Spleen (tissue), 11 donors: ENCODE measurements at regions not wholly inside any gene's neighbourhood (a gene's known extent, or its start where the extent isn't known, plus 50 kb on each side); places are given as distances from the start of the nearest gene placed in this dataset.

Experiments
- DNase-seq: peaks from one replicate; pipeline ENCODE4 v3.0.0-alpha.2; 2020
- H3K27ac ChIP-seq, 8 donors: fragments of 200-600 bp; sonication (generic) in 7 of 8; 1 replicate in 4 of 8; 2 replicates in 4 of 8; pipeline versions ENCODE4 v1.5.0 to v1.8.0; 2016 to 2021; ENCODE audit warnings: inconsistent platforms in 4 of 8, mild to moderate bottlenecking in 4 of 8, moderate library complexity in 1 of 8
- H3K27me3 ChIP-seq, 7 donors: fragments of 200-600 bp; sonication (generic) in 6 of 7; replicated peaks in 1 of 7; 1 replicate in 4 of 7; 2 replicates in 3 of 7; pipeline versions ENCODE4 v1.5.0 to v1.8.0; 2016 to 2021; ENCODE audit warnings: inconsistent platforms in 3 of 7, mild to moderate bottlenecking in 1 of 7
- H3K36me3 ChIP-seq, 6 donors: fragments of 200-600 bp; sonication (generic) in 5 of 6; 1 replicate in 4 of 6; 2 replicates in 2 of 6; pipeline versions ENCODE4 v1.5.0 to v1.8.0; 2016 to 2021; ENCODE audit warnings: inconsistent platforms in 2 of 6
- H3K4me1 ChIP-seq, 6 donors: fragments of 200-600 bp; sonication (generic) in 5 of 6; 1 replicate in 3 of 6; 2 replicates in 3 of 6; pipeline versions ENCODE4 v1.5.0 to v1.8.0; 2016 to 2021; ENCODE audit warnings: inconsistent platforms in 3 of 6
- H3K4me3 ChIP-seq, 8 donors: fragments of 200-600 bp; sonication (generic) in 7 of 8; 1 replicate in 4 of 8; 2 replicates in 4 of 8; pipeline versions ENCODE4 v1.5.0 to v1.8.0; 2016 to 2021; ENCODE audit warnings: inconsistent platforms in 4 of 8, mild to moderate bottlenecking in 4 of 8, moderate library complexity in 2 of 8
- H3K9me3 ChIP-seq, 8 donors: fragments of 200-600 bp; sonication (generic) in 7 of 8; 1 replicate in 4 of 8; 2 replicates in 4 of 8; pipeline versions ENCODE4 v1.5.0 to v1.8.0; 2016 to 2021; ENCODE audit warnings: inconsistent platforms in 4 of 8
- CTCF ChIP-seq, 11 experiments: fragments of 200-600 bp in 7 of 11; fragments of 450-650 bp in 4 of 11; sonication (generic) in 4 of 11; IDR thresholded peaks in 8 of 11; conservative IDR thresholded peaks in 3 of 11; 1 replicate in 7 of 11; 2 replicates in 4 of 11; pipeline versions ENCODE4 v1.4.0 to v1.8.0; 2016 to 2021; ENCODE audit warnings: antibody characterized with exemption in 11 of 11, inconsistent platforms in 4 of 11, mild to moderate bottlenecking in 1 of 11
- POLR2A ChIP-seq, 3 donors: fragments of 450-650 bp; IDR thresholded peaks; one replicate each; pipeline ENCODE4 v1.5.1; 2017; ENCODE audit warnings: antibody characterized with exemption in 3 of 3, mild to moderate bottlenecking in 1 of 3
- POLR2AphosphoS5 ChIP-seq, 3 donors: sonication (generic); formaldehyde crosslinking; IDR thresholded peaks; one replicate each; pipeline ENCODE4 v1.5.1; 2017; ENCODE audit warnings: antibody characterized with exemption in 3 of 3
- WGBS, 5 donors: extraction: QIAGEN DNeasy Blood & Tissue Kit in 3 of 5; methylation state at CpG; one replicate each; pipeline versions ENCODE4 v1.1.5 to v1.1.7; 2013 to 2018; 5-methylcytosine and 5-hydroxymethylcytosine counted together
- intact Hi-C: fragments of 100-400 bp; cut with DNase I; formaldehyde crosslinking; loops from one replicate; pipeline ENCODE4 v1.15.0; 2023; ENCODE audit warnings: low total_unique reads
- donor health status: healthy with polysubstance abuse.
- donor health status: DM: no; HTN: no; CAD: no; lungs with moderate emphysema.
- donor health status: DM: no; HTN: no; CAD: no.
- donor health status: Bipolar disorder and iron deficiency.
- donor health status: healthy.
- donor health status: DM: no; HTN: no; CAD: no.
- donor health status: DM: yes; HTN: yes; CAD: no.

GRCh38 chr2:53111004-53111403, 656.6 kb upstream of the CHAC2 start:
- DNase-seq, result no peak
- no peaks in the 10 kb centered on the region for H3K27me3 ChIP-seq
- H3K27ac ChIP-seq, result no peak overlapping the region
- intact Hi-C loops, result no loop called here
- no peaks in the 10 kb centered on the region for H3K36me3 ChIP-seq
- WGBS, 5 donors, result 67 to 90% (median 75%) methylated on average over 1 of the region's 1 CpG
- TF ChIP-seq CTCF (IDR thresholded peaks at IDR 0.05 in 8 of 11, conservative IDR thresholded peaks at IDR 0.05 in 3 of 11) (no peak), POLR2AphosphoS5 (IDR thresholded peaks at IDR 0.05) (no peak), POLR2A (IDR thresholded peaks at IDR 0.05) (no peak)
- H3K4me1 ChIP-seq, result no peaks in the 10 kb centered on the region
- H3K4me3 ChIP-seq, result no peak overlapping the region
- H3K9me3 ChIP-seq, result peaks cover 0 to 17% (median 5%) of the 10 kb centered on the region in 8 donors

- TF ChIP-seq POLR2AphosphoS5 (IDR thresholded peaks at IDR 0.05) (no peak), CTCF (IDR thresholded peaks at IDR 0.05 in 8 of 11, conservative IDR thresholded peaks at IDR 0.05 in 3 of 11) (no peak), POLR2A (IDR thresholded peaks at IDR 0.05) (no peak)
- no peaks in the 10 kb centered on the region for H3K36me3 ChIP-seq
Observed at GRCh38 chr2:53108246-53108645, 659.4 kb upstream of the CHAC2 start.

GRCh38 chr2:53104263-53104662, 663.3 kb upstream of the CHAC2 start:
- H3K4me1 ChIP-seq, result no peaks in the 10 kb centered on the region
- peaks cover 0 to 5% (median 0%) of the 10 kb centered on the region in 8 donors for H3K9me3 ChIP-seq
- no peaks in the 10 kb centered on the region for H3K36me3 ChIP-seq
- intact Hi-C loops, result no loop called here
- H3K27me3 ChIP-seq, result no peaks in the 10 kb centered on the region
- TF ChIP-seq POLR2AphosphoS5 (IDR thresholded peaks at IDR 0.05) (no peak), POLR2A (IDR thresholded peaks at IDR 0.05) (no peak), CTCF (IDR thresholded peaks at IDR 0.05 in 8 of 11, conservative IDR thresholded peaks at IDR 0.05 in 3 of 11) (no peak)
- WGBS, 5 donors, result 79 to 91% (median 85%) methylated on average over 4 of the region's 4 CpGs
- no peak for DNase-seq
- no peak overlapping the region for H3K4me3 ChIP-seq
- no peak overlapping the region for H3K27ac ChIP-seq

More at GRCh38 chr2:53108246-53108645, 659.4 kb upstream of the CHAC2 start:
- 66 to 84% (median 72%) methylated on average over 2 of the region's 2 CpGs for WGBS, 5 donors
- Histone ChIP-seq H3K9me3 (peaks cover 0 to 15% (median 5%) of the 10 kb centered on the region in 8 donors), H3K27ac (no peak overlapping the region), H3K4me1 (no peaks in the 10 kb centered on the region), H3K4me3 (no peak overlapping the region), H3K27me3 (no peaks in the 10 kb centered on the region)
- DNase-seq, result no peak
- intact Hi-C loops, result no loop called here

- Histone ChIP-seq H3K4me1 (no peaks in the 10 kb centered on the region), H3K27me3 (no peaks in the 10 kb centered on the region), H3K27ac (no peak overlapping the region), H3K4me3 (no peak overlapping the region), H3K9me3 (peaks cover 0 to 5% (median 0%) of the 10 kb centered on the region in 8 donors), H3K36me3 (no peaks in the 10 kb centered on the region)
- TF ChIP-seq POLR2AphosphoS5 (IDR thresholded peaks at IDR 0.05), result no peak
- TF ChIP-seq POLR2A (IDR thresholded peaks at IDR 0.05), result no peak
- TF ChIP-seq CTCF (IDR thresholded peaks at IDR 0.05 in 8 of 11, conservative IDR thresholded peaks at IDR 0.05 in 3 of 11), result no peak
- intact Hi-C loops, result no loop called here
- no peak for DNase-seq
Observed at GRCh38 chr2:53103679-53104078, 663.9 kb upstream of the CHAC2 start.
